Astrocyte of the spinal cord (primary cell): ENCODE measurements at regions not wholly inside any gene's neighbourhood (a gene's known extent, or its start where the extent isn't known, plus 50 kb on each side); places are given as distances from the start of the nearest gene placed in this dataset.

Experiments used
- DNase-seq: peaks from one replicate; pipeline ENCODE4 v3.0.0; 2011; ENCODE audit warnings: low read depth, low spot score
- H3K4me3 ChIP-seq: 2 replicates; pipeline ENCODE4 v1.5.1; 2011; ENCODE audit warnings: low read depth, mild to moderate bottlenecking, low read length, moderate library complexity
- in situ Hi-C: cut with HindIII; loops from 2 replicates; pipeline ENCODE4 v1.10.0; 2017; ENCODE audit warnings: low sequenced_read_pairs
- TF ChIP-seq, protein P1 (sequence below): IDR thresholded peaks from 2 replicates; pipeline ENCODE4 v1.5.1; 2012; ENCODE audit warnings: low read depth, mild to moderate bottlenecking, low read length, inconsistent platforms

DNA sequence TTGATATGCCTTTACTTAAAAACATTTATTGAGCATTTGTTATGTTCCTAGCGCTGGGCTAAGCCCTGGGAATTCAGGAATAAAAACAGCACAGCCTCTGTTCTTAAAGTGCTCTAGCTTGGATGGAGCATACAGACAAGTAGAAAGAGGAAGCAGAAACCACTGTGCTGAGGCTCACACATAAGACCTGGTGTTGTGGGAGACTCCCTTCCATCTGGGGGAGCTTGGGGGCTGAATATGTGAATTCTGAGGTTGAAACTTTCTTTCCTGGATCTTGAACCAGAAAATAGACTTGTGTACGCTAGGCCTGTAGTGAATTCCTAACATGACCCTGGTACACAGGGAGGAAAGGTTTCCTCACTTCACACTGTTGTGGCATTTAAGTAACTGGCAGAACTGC is 209.9 kb downstream of the ZNF326 start:
- TF ChIP-seq, protein P1, sequence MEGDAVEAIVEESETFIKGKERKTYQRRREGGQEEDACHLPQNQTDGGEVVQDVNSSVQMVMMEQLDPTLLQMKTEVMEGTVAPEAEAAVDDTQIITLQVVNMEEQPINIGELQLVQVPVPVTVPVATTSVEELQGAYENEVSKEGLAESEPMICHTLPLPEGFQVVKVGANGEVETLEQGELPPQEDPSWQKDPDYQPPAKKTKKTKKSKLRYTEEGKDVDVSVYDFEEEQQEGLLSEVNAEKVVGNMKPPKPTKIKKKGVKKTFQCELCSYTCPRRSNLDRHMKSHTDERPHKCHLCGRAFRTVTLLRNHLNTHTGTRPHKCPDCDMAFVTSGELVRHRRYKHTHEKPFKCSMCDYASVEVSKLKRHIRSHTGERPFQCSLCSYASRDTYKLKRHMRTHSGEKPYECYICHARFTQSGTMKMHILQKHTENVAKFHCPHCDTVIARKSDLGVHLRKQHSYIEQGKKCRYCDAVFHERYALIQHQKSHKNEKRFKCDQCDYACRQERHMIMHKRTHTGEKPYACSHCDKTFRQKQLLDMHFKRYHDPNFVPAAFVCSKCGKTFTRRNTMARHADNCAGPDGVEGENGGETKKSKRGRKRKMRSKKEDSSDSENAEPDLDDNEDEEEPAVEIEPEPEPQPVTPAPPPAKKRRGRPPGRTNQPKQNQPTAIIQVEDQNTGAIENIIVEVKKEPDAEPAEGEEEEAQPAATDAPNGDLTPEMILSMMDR, result no peak
- DNase-seq, result no peak
- H3K4me3 ChIP-seq, result no peak overlapping the region
- in situ Hi-C loops, result no loop called here

DNA sequence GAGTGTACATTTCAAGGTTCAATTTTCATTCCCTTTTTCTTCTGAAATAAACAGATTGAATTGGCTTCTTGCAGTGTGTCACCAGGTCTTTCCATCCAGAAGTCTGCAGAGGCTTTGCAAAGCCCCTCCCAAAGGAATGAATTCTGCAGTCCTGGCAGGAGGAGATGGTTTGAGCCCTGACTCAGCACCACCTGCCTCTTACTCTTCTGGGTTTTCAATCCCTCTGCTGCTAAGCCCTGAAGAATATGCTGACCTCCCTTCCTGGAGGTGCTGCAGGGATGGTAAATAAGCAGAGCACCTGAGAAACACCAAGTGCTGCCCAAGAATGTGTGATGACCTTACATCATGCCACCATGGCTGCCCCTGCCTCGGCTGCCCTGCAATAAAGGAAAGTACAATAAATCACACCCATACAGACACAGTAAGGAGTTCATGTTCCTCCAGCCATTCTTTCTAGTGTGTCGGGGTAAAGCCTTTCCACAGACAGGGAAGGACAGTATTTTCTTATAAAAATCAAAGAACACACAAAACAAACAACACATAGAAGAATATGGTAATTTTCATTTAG is 209.2 kb downstream of the ZNF326 start:
- no peak for DNase-seq
- TF ChIP-seq, protein P1, result no peak
- in situ Hi-C loops, result no loop called here
- H3K4me3 ChIP-seq, result no peak overlapping the region

DNA sequence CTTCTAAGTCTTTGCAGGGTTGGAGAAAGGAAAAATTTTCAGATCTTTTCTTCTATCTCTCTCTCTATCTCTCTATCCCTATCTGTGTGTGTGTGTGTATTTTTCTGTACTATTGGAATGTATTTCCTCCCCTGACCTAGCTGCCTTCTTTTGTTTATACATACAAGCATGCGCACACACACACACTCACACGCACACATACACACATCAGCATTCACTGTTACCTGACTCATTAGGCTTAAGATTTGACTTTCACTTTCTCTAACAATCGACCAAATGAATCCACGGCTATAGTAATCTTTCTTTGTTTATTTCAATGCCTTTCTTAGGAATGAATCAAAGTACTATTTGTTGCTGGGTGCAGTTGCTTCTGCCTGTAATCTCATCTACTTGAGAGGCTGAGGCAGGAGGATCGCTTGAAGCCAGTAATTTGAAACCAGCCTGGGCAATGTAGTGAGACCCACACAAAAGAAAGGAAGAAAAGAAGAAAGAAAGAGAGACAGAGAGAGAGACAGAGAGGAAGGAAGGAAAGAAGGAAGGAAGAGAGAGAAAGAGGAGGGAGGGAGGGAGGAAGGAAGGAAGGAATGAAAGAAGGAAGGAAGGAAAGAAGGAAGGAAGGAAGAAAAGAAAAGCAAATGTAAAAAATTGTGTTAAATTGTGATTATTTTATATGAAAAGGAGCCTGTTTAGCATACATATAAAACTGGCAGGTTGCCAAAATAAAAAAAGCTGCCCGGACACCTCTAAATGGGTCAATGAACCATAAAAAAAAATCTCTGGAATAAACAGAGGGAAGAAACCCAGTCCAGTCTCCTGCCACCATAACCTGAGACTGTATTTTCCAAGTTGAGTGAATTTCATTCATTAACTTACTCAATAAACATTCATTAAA is 206.8 kb downstream of the ZNF326 start:
- DNase-seq, result no peak
- no peak overlapping the region for H3K4me3 ChIP-seq
- TF ChIP-seq, protein P1, result no peak
- in situ Hi-C loops, result no loop called here

DNA sequence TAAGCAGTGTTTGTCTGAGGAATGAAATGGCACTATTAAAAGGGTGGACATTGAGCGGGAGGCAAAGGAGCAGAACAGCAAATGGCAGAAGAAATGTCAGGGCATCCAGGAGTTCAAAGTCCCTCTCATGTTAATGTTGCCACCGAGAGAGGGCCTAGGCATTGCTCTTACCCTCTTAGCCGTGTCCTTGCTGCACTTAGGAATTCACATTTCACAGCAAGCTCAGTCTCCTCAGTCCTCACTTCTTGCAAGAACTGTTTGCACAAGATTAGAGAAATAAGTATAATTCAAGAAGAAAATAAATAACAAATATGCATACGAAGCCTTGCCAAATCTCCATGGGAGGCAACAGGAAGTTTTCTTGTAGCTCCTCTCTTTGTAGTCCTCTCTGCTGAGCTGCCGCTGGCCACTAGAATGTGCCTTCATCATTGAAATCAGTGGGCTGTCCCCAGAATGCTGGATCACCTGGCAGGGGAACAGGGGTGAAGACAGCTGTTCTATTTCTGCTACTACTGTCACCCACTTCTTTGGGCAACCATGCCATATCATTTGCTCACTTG is 205.8 kb downstream of the ZNF326 start:
- no peak overlapping the region for H3K4me3 ChIP-seq
- in situ Hi-C loops, result no loop called here
- TF ChIP-seq, protein P1, result no peak
- no peak for DNase-seq

DNA sequence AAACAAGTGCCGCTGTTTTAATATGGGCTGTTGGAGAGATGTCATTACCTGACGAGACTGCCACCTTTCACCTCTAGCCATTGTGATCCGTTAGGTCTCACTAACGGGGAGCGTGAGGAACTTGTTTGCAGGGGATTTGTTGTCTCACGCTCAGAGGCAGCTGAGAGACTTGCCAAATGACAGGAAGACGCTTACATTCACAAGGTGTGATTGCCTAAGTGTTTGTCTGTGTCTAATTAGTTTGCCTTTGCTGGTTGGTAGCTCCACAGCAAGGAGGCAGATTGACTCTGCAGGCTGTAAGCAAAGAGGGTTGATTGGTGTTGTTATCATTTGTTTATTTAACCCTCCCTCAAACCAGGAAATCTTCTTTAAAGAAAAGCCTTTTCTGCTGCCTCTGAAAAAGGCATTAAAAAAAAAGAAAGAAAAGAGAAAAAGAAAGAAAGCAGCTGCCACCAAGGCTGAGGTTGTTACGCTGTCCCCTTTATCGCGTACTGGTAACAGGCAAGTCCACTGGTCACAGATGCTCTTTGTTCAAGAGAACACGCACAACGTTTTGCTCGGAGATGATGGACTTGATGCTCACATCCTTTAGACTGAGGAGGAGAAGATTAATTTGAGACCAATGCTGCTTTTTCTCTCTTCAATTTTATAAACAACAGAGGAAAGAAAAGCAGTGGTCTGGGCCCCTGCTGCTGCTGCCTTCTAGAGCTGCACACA is 203.9 kb downstream of the ZNF326 start:
- in situ Hi-C loops, result no loop called here
- DNase-seq, result no peak
- no peak overlapping the region for H3K4me3 ChIP-seq
- TF ChIP-seq, protein P1, result no peak

DNA sequence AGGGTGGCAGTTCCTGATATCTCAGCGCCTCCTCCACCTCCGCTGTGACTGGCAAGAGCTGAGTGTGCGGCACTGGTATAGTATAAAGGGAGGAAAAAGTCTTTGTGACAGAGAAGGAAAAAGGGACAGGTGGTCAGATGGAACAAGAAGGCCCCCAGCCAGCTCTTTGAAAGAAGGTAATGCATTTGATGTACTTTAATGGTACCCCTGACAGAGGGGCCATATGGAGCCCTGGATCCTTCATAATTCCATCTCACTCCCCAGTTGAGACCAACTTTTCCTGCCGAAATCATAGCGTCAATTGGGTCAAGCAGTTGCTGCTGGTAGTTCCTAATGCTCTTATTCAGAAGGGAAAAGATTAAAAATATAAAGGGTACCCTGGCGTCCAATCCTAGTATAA is 198.2 kb downstream of the ZNF326 start:
- no peak overlapping the region for H3K4me3 ChIP-seq
- in situ Hi-C loops, result no loop called here
- no peak for DNase-seq
- TF ChIP-seq, protein P1, result no peak
